Heart left ventricle (tissue), 16 donors: ENCODE measurements at regions not wholly inside any gene's neighbourhood (a gene's known extent, or its start where the extent isn't known, plus 50 kb on each side); places are given as distances from the start of the nearest gene placed in this dataset.

ENCODE experiments used
- ATAC-seq, 4 donors: fragments of 200-7000 bp; cut with Tn5 transposase; one replicate each; pipeline ENCODE4 v1.9.1; 2020 to 2022; ENCODE audit warnings: moderate library complexity in 4 of 4, mild to moderate bottlenecking in 3 of 4, moderate number of reproducible peaks in 1 of 4
- DNase-seq, 5 donors: peaks; one replicate each; pipeline ENCODE4 v3.0.0-alpha.2; 2020
- H3K27ac ChIP-seq, 12 donors: fragments of 200-600 bp; sonication (generic) in 4 of 12; one replicate each; pipeline versions ENCODE4 v1.5.0 to v1.8.0; 2016 to 2022; ENCODE audit warnings: mild to moderate bottlenecking in 2 of 12
- H3K27me3 ChIP-seq, 9 donors: fragments of 200-600 bp; sonication (generic) in 2 of 9; one replicate each; pipeline versions ENCODE4 v1.5.1 to v1.8.0; 2016 to 2022; ENCODE audit warnings: mild to moderate bottlenecking in 3 of 9
- H3K36me3 ChIP-seq, 9 donors: fragments of 200-600 bp; sonication (generic) in 2 of 9; one replicate each; pipeline versions ENCODE4 v1.5.0 to v1.8.0; 2018 to 2022; ENCODE audit warnings: mild to moderate bottlenecking in 2 of 9
- H3K4me1 ChIP-seq, 12 donors: fragments of 200-600 bp; sonication (generic) in 4 of 12; one replicate each; pipeline versions ENCODE4 v1.5.0 to v1.8.0; 2016 to 2022; ENCODE audit warnings: mild to moderate bottlenecking in 3 of 12
- H3K4me3 ChIP-seq, 12 donors: fragments of 200-600 bp; sonication (generic) in 4 of 12; one replicate each; pipeline versions ENCODE4 v1.5.0 to v1.8.0; 2017 to 2022; ENCODE audit warnings: mild to moderate bottlenecking in 9 of 12, moderate library complexity in 4 of 12
- H3K9me3 ChIP-seq, 12 donors: fragments of 200-600 bp; sonication (generic) in 4 of 12; one replicate each; pipeline versions ENCODE4 v1.5.0 to v1.8.0; 2016 to 2022; ENCODE audit warnings: mild to moderate bottlenecking in 1 of 12
- CTCF ChIP-seq, 12 donors: fragments of 200-600 bp; sonication (generic) in 4 of 12; IDR thresholded peaks; one replicate each; pipeline versions ENCODE4 v1.5.0 to v1.8.0; 2018 to 2022; ENCODE audit warnings: antibody characterized with exemption in 12 of 12, mild to moderate bottlenecking in 5 of 12
- POLR2A ChIP-seq, 2 donors: fragments of 450-650 bp; IDR thresholded peaks; one replicate each; pipeline ENCODE4 v1.6.1; 2017; ENCODE audit warnings: antibody characterized with exemption in 2 of 2, mild to moderate bottlenecking in 2 of 2, moderate library complexity in 2 of 2
- WGBS, 4 donors: extraction: QIAGEN DNeasy Blood & Tissue Kit in 2 of 4; methylation state at CpG; one replicate each; pipeline versions ENCODE4 v1.1.5 to v1.1.7; 2013 to 2018; 5-methylcytosine and 5-hydroxymethylcytosine counted together
- intact Hi-C, 10 donors: fragments of 100-400 bp; cut with DNase I; formaldehyde crosslinking; loops; one replicate each; pipeline versions ENCODE4 v1.11.1 to v1.14.2; 2022
- donor health status: ischemic (EF 13 %, LVEDD 7.1; RV severe dilation, severe dysfunction).
- donor health status: healthy with polysubstance abuse.
- donor health status: DM: no; HTN: yes; CAD: no.
- donor health status: DM: no; HTN: no; CAD: no.
- donor health status: ischemic (EF 25% LVEDD 6.9; RV normal size, moderate dysfunction).
- donor health status: ischemic (EF 25% LVEDD 5.7; RV mildly dilated, moderate dysfunction).
- donor health status: healthy.
- donor health status: DM: yes; HTN: yes; CAD: no.
- donor health status: ischemic (EF 35%, LVEDD 5.7; RV mildly dilated, moderate dysfunction).
- donor health status: nonischemic (EF 11% LVEDD 7.7; RV severe dilation, severe dysfunction).
- donor health status: DM: yes; HTN: yes; CAD: no.
- donor health status: PGD.
- donor health status: ischemic (EF 29% LVEDD 5.4; RV normal size, mild dysfunction).
- donor health status: nonischemic (EF 23%, LVEDD 6.1; RV moderate dilation, normal function).

- Histone ChIP-seq H3K27ac (no peak overlapping the region), H3K27me3 (no peaks in the 10 kb centered on the region), H3K36me3 (no peaks in the 10 kb centered on the region), H3K9me3 (no peaks in the 10 kb centered on the region), H3K4me1 (no peaks in the 10 kb centered on the region), H3K4me3 (no peak overlapping the region)
- TF ChIP-seq POLR2A (IDR thresholded peaks at IDR 0.05) = no peak
- no peak for TF ChIP-seq CTCF (IDR thresholded peaks at IDR 0.05)
- intact Hi-C loops = no loop called here
- no peak for ATAC-seq
- DNase-seq = no peak
These were observed 450.6 kb upstream of the HS3ST5 start for GRCh38 chr6:114793428-114793827.

- Histone ChIP-seq H3K27ac (no peak overlapping the region), H3K9me3 (peaks cover 0 to 3% (median 0%) of the 10 kb centered on the region in 12 donors), H3K36me3 (no peaks in the 10 kb centered on the region), H3K4me1 (no peaks in the 10 kb centered on the region), H3K27me3 (no peaks in the 10 kb centered on the region), H3K4me3 (no peak overlapping the region)
- ATAC-seq (no peak), DNase-seq (no peak)
- 61 to 75% (median 65%) methylated on average over 1 of the region's 1 CpG for WGBS, 4 donors
- intact Hi-C loops = no loop called here
- TF ChIP-seq POLR2A (IDR thresholded peaks at IDR 0.05) (no peak), CTCF (IDR thresholded peaks at IDR 0.05) (no peak)
These were observed 442.7 kb upstream of the HS3ST5 start for GRCh38 chr6:114785235-114786127.

GRCh38 chr6:114783783-114784182 is 441.0 kb upstream of the HS3ST5 start:
- no peaks in the 10 kb centered on the region for H3K4me1 ChIP-seq
- WGBS, 4 donors = 54 to 74% (median 57%) methylated on average over 3 of the region's 3 CpGs

GRCh38 chr6:114783083-114783482 is 440.3 kb upstream of the HS3ST5 start:
- no peak overlapping the region for H3K4me3 ChIP-seq
- no peak for DNase-seq
- no peaks in the 10 kb centered on the region for H3K4me1 ChIP-seq
- H3K27ac ChIP-seq = no peak overlapping the region
- no peaks in the 10 kb centered on the region for H3K27me3 ChIP-seq
- no peak for ATAC-seq
- H3K9me3 ChIP-seq = peaks cover 0 to 3% (median 0%) of the 10 kb centered on the region in 12 donors
- no peaks in the 10 kb centered on the region for H3K36me3 ChIP-seq
- intact Hi-C loops = no loop called here
- TF ChIP-seq POLR2A (IDR thresholded peaks at IDR 0.05) (no peak), CTCF (IDR thresholded peaks at IDR 0.05) (no peak)

More at GRCh38 chr6:114783783-114784182, 441.0 kb upstream of the HS3ST5 start:
- H3K4me3 ChIP-seq = no peak overlapping the region
- H3K27ac ChIP-seq = no peak overlapping the region
- DNase-seq (no peak), ATAC-seq (no peak)
- H3K27me3 ChIP-seq = no peaks in the 10 kb centered on the region
- no peaks in the 10 kb centered on the region for H3K36me3 ChIP-seq
- TF ChIP-seq CTCF (IDR thresholded peaks at IDR 0.05) (no peak), POLR2A (IDR thresholded peaks at IDR 0.05) (no peak)
- H3K9me3 ChIP-seq = peaks cover 0 to 3% (median 0%) of the 10 kb centered on the region in 12 donors
- intact Hi-C loops = no loop called here
